Lower leg skin (tissue), 3 donors: ENCODE measurements at regions not wholly inside any gene's neighbourhood (a gene's known extent, or its start where the extent isn't known, plus 50 kb on each side); places are given as distances from the start of the nearest gene placed in this dataset.

ENCODE experiments used
- CTCF ChIP-seq, 3 donors: fragments of 450-650 bp; IDR thresholded peaks; one replicate each; pipeline ENCODE4 v1.5.1; 2016; ENCODE audit warnings: antibody characterized with exemption in 3 of 3, mild to moderate bottlenecking in 3 of 3, moderate library complexity in 2 of 3
- POLR2A ChIP-seq, 2 donors: fragments of 450-650 bp; IDR thresholded peaks; one replicate each; pipeline ENCODE4 v1.6.1; 2016 to 2017; ENCODE audit warnings: antibody characterized with exemption in 2 of 2, mild to moderate bottlenecking in 1 of 2, moderate library complexity in 1 of 2

GRCh38 chr2:48824116-48824515 lies 68.6 kb upstream of the LHCGR start:
- TF ChIP-seq CTCF (IDR thresholded peaks at IDR 0.05) (no peak), POLR2A (IDR thresholded peaks at IDR 0.05) (no peak)
